PC-3 (cell line): ENCODE measurements at regions not wholly inside any gene's neighbourhood (a gene's known extent, or its start where the extent isn't known, plus 50 kb on each side); places are given as distances from the start of the nearest gene placed in this dataset.

ENCODE experiments used
- ATAC-seq: fragments of 200-7000 bp; cut with Tn5 transposase; 2 replicates; pipeline ENCODE4 v1.9.1; 2020; ENCODE audit warnings: mild to moderate bottlenecking, moderate library complexity
- BruUV-seq: library from RNA; stranded (reverse); fragments of 400-500 nt; replicated peaks from 2 replicates; lab custom pipeline; 2021; lab: Mats Ljungman, UMichigan
- CTCF ChIA-PET: fragments of 300-600 bp; sonication (Branson Sonifier 250); formaldehyde crosslinking; loops from one replicate; lab custom pipeline; 2022; ENCODE audit warnings: antibody characterized with exemption; lab: Charles Lee
- POLR2A ChIA-PET: fragments of 300-600 bp; sonication (Branson Sonifier 250); formaldehyde crosslinking; loops from one replicate; lab custom pipeline; 2022; ENCODE audit warnings: antibody characterized with exemption; ENCODE audit not compliant: unreplicated experiment; lab: Charles Lee
- DNase-seq: peaks from one replicate; pipeline ENCODE4 v3.0.0-alpha.2; 2015
- H2AFZ ChIP-seq: fragments of 300-600 bp; sonication (generic); 2 replicates; pipeline ENCODE4 v1.6.0; 2016; ENCODE audit warnings: antibody characterized with exemption, low read length
- H3F3A ChIP-seq: fragments of 300-600 bp; sonication (generic); one replicate; pipeline ENCODE4 v1.6.0; 2017; ENCODE audit warnings: antibody characterized with exemption, low read length, control low read depth, mild to moderate bottlenecking; ENCODE audit not compliant: unreplicated experiment
- H3K27ac ChIP-seq: fragments of 300-600 bp; sonication (generic); 2 replicates; pipeline ENCODE4 v1.5.1; 2016; ENCODE audit warnings: mild to moderate bottlenecking, low read length
- H3K27me3 ChIP-seq: fragments of 300-600 bp; sonication (generic); 2 replicates; pipeline ENCODE4 v1.6.1; 2016; ENCODE audit warnings: low read length, mixed read lengths
- H3K36me3 ChIP-seq: fragments of 300-600 bp; sonication (generic); 2 replicates; pipeline ENCODE4 v1.6.1; 2016; ENCODE audit warnings: low read depth, mixed run types, low read length, mixed read lengths
- H3K4me1 ChIP-seq: fragments of 300-600 bp; sonication (generic); 2 replicates; pipeline ENCODE4 v1.5.1; 2016; ENCODE audit warnings: low read length; ENCODE audit not compliant: insufficient read depth
- H3K4me2 ChIP-seq: fragments of 300-600 bp; sonication (generic); 2 replicates; pipeline ENCODE4 v1.6.0; 2016; ENCODE audit warnings: low read length
- H3K4me3 ChIP-seq: fragments of 300-600 bp; sonication (generic); 2 replicates; pipeline ENCODE4 v1.5.1; 2016; ENCODE audit warnings: mild to moderate bottlenecking, low read length, mixed read lengths
- H3K79me2 ChIP-seq: fragments of 300-600 bp; sonication (generic); 2 replicates; pipeline ENCODE4 v1.6.1; 2017; ENCODE audit warnings: low read length, mixed read lengths
- H3K9ac ChIP-seq: fragments of 300-600 bp; sonication (generic); 2 replicates; pipeline ENCODE4 v1.6.0; 2016; ENCODE audit warnings: mild to moderate bottlenecking, low read length
- H3K9me2 ChIP-seq: fragments of 300-600 bp; sonication (generic); replicated peaks from 2 replicates; pipeline ENCODE4 v1.6.1; 2016; ENCODE audit warnings: mixed run types, low read length, mixed read lengths
- H3K9me3 ChIP-seq: fragments of 300-600 bp; sonication (generic); 2 replicates; pipeline ENCODE4 v1.6.1; 2016; ENCODE audit warnings: low read length, mixed read lengths
- H4K20me1 ChIP-seq: fragments of 300-600 bp; sonication (generic); 2 replicates; pipeline ENCODE4 v1.6.1; 2016; ENCODE audit warnings: low read length, mixed read lengths
- CTCF ChIP-seq: fragments of 300-600 bp; sonication (generic); conservative IDR thresholded peaks from 2 replicates; pipeline ENCODE4 v1.5.1; 2017; ENCODE audit warnings: antibody characterized with exemption, low read depth, mild to moderate bottlenecking, low read length
- EZH2 ChIP-seq: fragments of 300-600 bp; sonication (generic); IDR thresholded peaks from one replicate; pipeline ENCODE4 v1.6.1; 2017; ENCODE audit warnings: antibody characterized with exemption, mild to moderate bottlenecking, low read length; ENCODE audit not compliant: unreplicated experiment
- EZH2phosphoT487 ChIP-seq: fragments of 300-600 bp; sonication (generic); IDR thresholded peaks from 2 replicates; pipeline ENCODE4 v1.6.1; 2018; ENCODE audit warnings: mild to moderate bottlenecking, antibody characterized with exemption, low read length, borderline replicate concordance
- intact Hi-C: fragments of 100-400 bp; cut with micrococcal nuclease; formaldehyde crosslinking; loops from 2 replicates; pipeline ENCODE4 v1.9.0; 2023

- Histone ChIP-seq H3K4me1 (no peaks in the 10 kb centered on the region), H3K9me3 (no peaks in the 10 kb centered on the region), H3K79me2 (no peaks in the 10 kb centered on the region), H3K27me3 (no peaks in the 10 kb centered on the region), H3K4me3 (no peak overlapping the region), H3K9ac (no peak overlapping the region), H2AFZ (no peak overlapping the region), H3F3A (no peaks in the 10 kb centered on the region), H3K9me2 (no peaks in the 10 kb centered on the region), H3K27ac (no peak overlapping the region), H3K36me3 (no peaks in the 10 kb centered on the region), H4K20me1 (no peaks in the 10 kb centered on the region), H3K4me2 (no peak overlapping the region)
- intact Hi-C loops: no loop called here
- ChIA-PET POLR2A (no interaction called here), CTCF (no interaction called here)
- BruUV-seq: no TSS peak
- TF ChIP-seq CTCF: no peak
- no peak for TF ChIP-seq EZH2
- DNase-seq: no peak
- no peak for ATAC-seq
Observed at GRCh38 chrX:35392232-35392631, 405.9 kb upstream of the MAGEB16 start.

- intact Hi-C loops: no loop called here
- POLR2A ChIA-PET: no interaction called here
- DNase-seq: no peak
- Histone ChIP-seq H3K27me3 (no peaks in the 10 kb centered on the region), H3K4me1 (no peaks in the 10 kb centered on the region), H3K9me3 (no peaks in the 10 kb centered on the region), H3K9me2 (no peaks in the 10 kb centered on the region), H2AFZ (no peak overlapping the region), H3K4me2 (no peak overlapping the region), H3K4me3 (no peak overlapping the region), H3K36me3 (no peaks in the 10 kb centered on the region), H4K20me1 (no peaks in the 10 kb centered on the region), H3K9ac (no peak overlapping the region), H3F3A (no peaks in the 10 kb centered on the region), H3K27ac (no peak overlapping the region), H3K79me2 (no peaks in the 10 kb centered on the region)
- ATAC-seq: no peak
- no TSS peak for BruUV-seq
- TF ChIP-seq CTCF (no peak), EZH2phosphoT487 (no peak), EZH2 (no peak)
- CTCF ChIA-PET: no interaction called here
Observed at GRCh38 chrX:35406386-35406785, 391.8 kb upstream of the MAGEB16 start.

GRCh38 chrX:35416782-35417181, 381.4 kb upstream of the MAGEB16 start:
- Histone ChIP-seq H3K79me2 (no peaks in the 10 kb centered on the region), H3K4me1 (no peaks in the 10 kb centered on the region), H3K9me3 (no peaks in the 10 kb centered on the region), H3K4me2 (no peak overlapping the region), H3F3A (no peaks in the 10 kb centered on the region), H3K36me3 (no peaks in the 10 kb centered on the region), H3K9me2 (no peaks in the 10 kb centered on the region), H3K9ac (no peak overlapping the region), H3K27me3 (no peaks in the 10 kb centered on the region), H3K27ac (no peak overlapping the region), H3K4me3 (no peak overlapping the region), H4K20me1 (no peaks in the 10 kb centered on the region), H2AFZ (no peak overlapping the region)
- TF ChIP-seq EZH2: no peak
- no peak for TF ChIP-seq EZH2phosphoT487
- no peak for TF ChIP-seq CTCF
- ATAC-seq: no peak
- POLR2A ChIA-PET: no interaction called here
- CTCF ChIA-PET: no interaction called here
- no TSS peak for BruUV-seq
- no peak for DNase-seq
- intact Hi-C loops: no loop called here
